Left kidney (tissue), 1 donor: ENCODE measurements at regions not wholly inside any gene's neighbourhood (a gene's known extent, or its start where the extent isn't known, plus 50 kb on each side); places are given as distances from the start of the nearest gene placed in this dataset.
A peak's percentile ranks its signal among the peaks of the same experiment; 100 is the strongest.

ENCODE experiments used
- DNase-seq: peaks from one replicate; pipeline ENCODE4 v3.0.0-alpha.2; 2013

DNA sequence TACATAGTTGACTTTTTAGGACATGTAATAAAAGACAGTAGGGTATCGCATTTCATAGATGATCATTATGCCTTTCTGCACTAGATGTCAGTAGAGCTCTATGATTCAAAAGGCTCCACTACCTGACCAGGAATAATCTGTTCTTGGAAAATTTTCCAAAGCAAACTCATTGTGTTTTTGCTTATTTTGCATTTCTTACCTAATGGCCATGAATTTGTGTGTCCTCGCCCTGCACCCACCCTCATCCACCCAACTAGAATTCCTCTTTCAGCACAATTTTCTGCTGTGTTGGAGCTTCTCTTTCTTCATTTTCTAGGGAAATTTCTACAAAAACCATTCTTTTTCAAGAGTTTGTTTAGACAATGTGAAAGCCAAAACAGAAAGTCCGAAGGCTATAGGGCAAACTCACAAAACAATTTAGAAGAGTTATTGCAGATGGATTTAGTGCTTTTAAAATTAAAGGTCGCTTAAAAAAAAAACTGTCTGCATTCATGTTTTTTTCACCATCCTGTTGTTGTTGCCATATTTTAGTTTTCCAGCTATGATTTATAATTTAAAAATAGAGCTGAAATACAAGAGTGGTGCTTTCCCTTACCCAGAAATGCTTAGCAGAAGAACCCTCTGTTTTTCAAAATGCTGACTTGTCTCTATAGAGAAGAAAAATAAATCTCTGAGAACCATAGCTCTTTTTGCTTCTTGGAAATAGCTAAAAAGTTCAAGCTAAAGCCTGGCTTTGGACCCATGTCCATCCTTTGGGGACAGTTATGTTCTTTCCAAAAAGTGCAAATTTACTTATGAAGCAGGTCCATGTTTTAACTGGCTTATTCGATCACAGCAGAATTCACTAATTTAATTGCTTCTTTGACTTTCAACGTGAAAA is 183.7 kb downstream of the SPATA18 start:
- peak; percentile 70 for DNase-seq

DNA sequence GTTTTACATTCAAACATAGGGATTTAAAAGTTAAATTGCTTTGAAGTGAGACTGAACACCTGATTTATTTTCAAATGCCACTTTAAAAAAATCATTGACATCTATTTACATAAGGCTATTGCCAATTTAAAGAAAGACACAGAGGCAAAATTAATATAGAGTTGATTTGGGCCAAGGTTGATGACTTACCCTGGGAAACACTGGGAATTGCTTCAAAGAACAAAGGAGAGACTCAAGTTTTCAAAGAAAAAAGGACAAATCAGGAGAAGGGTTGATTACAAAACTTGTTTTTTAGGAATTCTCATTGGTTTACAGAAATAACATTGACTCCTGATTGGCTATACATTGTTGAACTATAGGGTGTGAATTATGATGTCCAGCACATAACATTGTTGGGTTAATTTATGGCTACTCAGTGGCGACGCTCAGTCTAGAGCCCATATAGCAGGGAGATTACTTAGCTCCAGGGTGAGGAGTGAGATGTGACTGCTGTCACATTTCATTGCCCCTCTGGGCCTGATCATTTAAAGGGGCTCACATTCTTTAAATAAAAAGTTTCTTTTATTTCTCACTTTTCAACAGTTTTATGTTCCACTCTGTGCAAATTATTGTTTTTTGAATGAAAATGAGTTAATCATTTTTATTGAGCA is 184.6 kb downstream of the SPATA18 start:
- DNase-seq, result peak; percentile 66

DNA sequence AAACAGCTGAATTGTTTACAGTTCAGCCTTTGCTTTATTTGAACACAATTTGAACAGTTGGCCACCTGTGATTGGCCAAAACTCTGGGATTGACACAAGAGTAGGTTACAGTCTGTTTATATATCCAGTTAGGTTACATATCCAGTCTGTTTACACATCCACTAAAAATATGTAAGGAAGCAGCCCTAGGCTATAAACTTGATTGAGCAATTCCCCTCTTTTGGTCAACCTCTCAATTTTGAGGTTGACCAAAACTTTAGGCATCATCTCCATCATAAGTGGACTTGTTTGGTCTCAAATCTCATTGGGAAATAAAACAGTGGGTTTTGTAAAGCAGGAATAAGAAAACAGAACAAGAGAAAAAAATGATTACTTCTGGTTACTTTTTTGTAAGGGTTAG is 190.8 kb downstream of the SPATA18 start:
- no peak for DNase-seq

DNA sequence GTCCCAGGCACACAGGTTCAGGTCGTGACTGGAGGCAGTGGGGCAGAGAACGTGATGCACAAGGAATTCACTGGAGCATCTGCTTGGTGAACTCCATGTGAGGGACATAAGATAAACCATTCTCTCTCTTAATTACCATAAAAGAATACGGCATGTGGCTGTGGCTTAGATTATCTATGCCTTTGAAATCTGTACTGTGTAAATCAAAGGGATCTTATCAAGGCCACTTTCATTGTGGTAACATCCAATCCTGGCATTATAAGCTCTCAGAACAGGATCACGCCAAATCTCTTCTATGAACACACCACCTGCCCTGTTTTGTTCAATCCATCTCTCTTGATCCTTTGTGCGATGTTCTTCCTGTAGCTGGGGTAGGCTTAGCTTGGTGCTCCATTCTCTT is 192.3 kb downstream of the SPATA18 start:
- no peak for DNase-seq

DNA sequence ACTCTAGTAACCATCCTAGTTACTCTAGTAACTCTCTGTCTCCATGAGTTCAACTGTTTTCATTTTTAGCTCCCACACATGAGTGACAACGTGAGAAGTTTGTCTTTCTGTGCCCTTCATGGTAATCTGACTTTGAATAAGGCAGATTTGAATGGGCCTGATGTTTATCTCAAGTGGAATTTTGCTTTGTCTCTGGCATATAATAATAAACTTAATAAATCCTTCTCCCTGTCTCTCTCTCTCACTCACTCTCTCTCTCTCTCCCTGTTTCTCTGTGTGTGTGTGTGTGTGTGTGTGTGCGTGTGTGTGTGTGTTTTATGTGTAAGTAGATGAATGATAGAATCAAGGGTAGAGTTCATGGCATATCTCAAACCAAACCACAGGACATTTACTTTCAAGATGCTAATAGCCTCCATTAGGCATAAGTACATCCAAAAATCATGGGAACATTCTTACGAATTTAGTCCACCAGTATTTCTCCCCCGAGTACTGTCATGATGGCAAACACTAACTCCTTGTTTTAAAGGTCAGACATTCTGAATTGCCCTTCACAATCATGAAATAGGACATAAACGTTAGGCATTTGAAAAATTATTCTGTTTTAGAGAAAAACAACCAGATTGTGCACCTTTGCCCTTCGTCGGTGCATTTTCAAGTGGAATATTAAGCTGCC is 193.1 kb downstream of the SPATA18 start:
- no peak for DNase-seq

DNA sequence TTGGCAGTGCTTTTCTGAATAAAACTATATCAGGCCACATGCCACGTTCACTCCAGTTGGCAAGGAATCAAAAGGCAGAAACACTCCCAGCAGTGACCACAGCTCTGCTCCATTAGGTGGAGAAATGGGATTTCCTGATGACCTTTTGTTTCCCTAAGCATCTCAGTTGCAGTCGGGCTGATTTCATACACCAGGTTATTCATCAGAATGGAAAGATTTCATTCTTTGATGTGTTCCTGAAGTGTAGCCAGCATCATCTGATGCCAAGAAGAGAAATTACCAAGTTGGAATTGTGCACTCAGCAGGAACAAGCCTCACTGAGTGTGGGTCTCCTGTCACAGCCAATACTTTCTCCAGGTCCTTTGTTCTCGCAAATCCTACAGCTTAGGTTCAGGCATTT is 193.7 kb downstream of the SPATA18 start:
- no peak for DNase-seq

DNA sequence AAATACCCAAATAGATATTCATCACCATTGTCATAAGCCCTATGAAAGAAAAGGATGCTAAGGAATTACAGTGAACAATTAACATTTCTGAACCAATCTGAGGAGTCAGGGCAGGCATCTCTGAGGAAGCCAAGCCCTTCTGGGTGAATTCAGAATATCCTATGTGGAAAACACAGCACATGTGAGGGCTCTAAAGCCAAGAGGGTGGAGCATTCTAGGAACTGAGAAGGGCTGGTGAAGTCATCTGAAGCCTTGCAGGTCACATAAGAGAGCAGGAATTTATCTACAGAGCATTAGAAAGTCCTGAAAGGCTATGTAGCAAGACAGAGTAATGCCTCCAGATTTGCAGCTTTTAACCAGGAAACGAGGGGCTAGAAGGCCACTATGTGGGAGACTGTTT is 195.7 kb downstream of the SPATA18 start:
- DNase-seq, result no peak

DNA sequence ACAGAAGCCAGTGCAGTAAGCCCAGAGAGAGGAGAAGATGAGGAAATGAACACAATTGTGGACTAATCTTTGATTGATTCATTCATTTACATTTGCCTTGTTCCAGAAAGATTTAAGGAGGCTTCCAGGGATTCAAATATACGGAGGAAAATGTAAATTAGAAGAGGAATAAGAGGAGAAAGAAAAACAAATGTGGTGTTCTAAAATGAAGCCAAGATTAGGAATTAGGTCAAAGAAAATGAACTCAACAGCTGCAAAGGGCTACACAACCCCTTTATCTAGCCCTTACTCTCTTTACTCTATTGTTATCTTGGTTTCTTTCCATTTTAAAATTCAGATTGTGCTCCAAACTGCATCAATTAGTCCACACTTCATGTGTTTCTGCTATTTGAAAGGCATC is 196.8 kb downstream of the SPATA18 start:
- no peak for DNase-seq

DNA sequence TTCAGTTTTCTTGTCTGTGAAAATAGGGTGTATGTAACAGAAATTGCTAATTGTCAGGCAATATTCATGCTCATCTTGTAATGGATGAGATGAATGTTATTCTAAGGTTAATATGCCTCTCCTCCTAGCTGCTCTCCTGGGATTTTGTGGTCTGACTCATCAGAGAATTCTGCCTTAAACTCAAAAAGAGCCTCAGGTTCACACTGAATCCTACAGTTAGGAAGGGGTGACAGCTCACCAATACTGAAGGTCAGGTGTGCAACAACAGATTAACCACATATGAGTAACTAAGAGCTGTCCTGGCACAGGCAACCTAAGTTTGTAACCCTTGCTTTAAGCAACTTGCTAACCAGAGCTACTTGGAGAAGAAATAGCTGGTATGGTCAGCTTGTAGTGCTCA is 197.7 kb downstream of the SPATA18 start:
- no peak for DNase-seq

DNA sequence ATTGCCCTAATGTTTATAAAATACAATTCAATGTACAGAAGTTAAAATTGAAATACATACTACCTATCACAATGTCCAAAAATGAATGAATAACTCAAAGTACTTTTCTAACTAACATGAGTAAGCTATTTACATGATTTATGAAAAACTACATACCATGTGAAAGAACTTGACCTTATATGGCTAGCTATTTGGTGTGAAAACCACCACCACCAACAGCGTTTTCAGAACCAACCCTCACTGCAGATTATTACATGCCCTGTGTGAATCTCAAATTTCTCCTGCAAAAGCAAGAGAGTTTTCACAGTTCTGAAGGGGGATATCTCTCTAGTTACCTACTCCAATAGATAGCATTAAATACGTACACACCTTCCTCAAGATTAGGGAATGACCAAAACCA is 198.5 kb downstream of the SPATA18 start:
- DNase-seq, result no peak

DNA sequence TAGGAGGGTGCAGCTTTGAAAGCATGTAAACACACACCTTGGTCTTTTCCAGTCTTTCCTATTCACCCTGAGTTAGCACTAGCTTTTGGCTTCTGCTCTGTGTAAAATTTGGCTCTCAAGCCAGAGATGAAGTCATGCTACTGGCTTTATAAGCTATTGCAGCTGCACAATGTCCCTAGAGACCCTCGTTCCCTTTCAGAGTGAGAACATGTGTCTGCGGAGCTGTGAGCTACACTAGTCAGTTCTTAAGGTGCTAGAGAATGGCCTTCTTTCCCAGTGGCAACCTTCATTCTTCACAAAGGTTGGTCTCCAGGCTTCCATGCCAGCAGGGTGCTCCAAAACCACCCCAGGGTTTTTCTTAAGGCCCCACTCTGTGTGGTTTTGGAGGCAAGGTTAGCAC is 199.1 kb downstream of the SPATA18 start:
- peak; percentile 66 for DNase-seq

DNA sequence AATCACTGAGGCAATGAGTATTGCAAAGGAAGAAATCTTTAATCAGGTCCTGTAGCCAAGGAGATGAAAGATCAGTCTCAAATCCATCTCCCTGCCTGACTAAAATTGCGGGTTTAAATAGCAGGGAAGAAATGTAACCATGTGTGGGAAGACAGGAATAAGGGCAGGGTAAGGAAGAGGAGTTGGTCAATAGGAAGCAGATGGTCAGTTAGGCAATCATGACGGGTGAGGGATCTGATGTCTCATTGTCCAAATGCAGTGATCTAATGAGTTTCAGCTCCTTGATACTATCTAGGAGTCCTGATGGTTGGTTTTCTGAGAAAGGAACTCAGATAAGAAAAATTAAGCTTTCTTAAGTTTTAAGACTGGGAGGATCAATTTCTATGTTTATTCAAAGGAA is 200.8 kb downstream of the SPATA18 start:
- DNase-seq, result no peak

DNA sequence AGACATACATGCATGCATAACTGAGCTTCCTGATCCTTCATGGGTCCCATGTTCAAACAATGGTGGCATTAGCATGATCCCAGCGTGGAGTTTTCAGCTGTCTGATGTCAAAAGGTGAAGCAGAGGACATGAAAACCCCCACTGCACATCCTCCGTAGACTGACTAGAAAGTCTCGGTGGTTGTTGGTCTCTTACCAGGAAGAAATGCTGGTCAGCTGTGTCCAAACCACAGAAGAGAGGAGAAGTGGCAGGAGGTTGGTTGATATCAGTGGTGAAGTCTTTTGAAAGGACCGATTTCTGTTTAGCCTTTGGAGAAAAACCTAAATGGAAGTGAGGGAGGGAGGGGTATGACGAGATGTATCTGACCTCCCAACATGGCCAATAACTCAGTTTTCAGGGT is 201.9 kb downstream of the SPATA18 start:
- DNase-seq, result no peak

DNA sequence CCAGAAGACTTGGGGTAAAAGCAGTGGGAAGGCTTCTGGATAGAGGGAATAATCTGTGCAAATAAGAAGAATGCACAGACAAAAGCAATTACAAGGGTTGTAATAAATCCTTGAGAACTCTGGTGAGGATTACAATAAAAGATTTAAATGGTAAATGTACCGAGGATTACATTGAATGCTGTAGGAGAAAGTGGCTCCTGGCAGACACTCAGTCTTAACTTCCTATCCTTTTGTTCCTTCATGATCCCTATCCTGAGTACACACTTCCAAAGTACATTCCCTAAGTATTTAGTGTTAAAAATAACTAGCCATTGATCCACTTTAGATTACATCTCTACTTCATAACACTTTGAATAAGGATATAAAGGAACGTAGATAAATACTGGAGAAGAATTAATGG is 205.4 kb downstream of the SPATA18 start:
- DNase-seq, result no peak

DNA sequence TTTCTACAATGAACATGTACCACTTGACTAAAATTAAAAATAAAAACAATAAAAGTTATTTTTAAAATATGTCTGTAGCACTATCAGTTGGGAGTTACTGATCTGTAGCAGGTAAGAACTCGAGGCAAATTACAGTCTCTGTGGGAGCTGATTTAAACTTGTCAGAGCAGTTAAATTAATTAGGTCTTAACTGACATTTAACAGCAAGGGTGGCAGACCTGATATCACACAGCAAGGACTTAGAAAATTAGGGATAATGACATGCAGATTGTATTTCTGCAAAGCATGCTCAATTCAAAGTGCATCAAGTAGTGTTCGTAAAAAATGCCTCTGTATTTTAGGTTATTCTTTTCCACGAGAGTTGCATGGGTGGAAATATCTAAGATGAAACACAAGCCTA is 208.9 kb downstream of the SPATA18 start:
- no peak for DNase-seq

DNA sequence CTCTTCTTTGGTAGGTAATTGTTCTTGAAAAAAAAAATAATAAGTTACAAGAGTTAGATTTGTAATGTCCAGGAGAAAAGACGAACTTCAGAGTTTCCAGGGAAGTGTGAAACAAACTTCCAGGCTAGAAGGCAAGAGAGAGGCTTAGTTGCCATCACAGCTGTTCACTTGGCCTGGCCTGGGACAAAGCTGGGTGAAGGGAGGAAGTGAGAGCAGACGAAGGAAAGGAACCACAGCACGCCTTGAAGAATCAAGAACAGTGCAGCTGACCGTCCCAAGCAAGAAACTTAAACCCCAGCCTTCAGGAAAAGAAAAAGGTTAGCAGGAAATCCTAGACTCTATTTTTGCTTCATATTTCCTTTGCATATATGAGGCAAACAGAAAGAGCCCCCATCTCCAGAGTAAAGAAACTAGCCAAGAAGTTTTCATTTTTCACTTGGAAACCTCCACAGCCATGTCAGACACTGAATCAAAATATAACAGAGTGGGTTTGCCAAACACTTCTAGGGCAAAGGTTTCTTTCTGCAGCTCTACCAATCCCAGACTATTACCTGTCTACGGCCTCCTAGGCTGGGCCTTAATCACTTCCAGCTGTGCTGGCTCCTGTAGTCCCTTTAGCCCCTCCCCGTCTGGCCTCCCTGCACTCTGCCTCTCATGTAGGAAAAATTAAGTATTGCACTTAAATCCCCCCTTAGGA is 209.6 kb downstream of the SPATA18 start:
- DNase-seq, result no peak

DNA sequence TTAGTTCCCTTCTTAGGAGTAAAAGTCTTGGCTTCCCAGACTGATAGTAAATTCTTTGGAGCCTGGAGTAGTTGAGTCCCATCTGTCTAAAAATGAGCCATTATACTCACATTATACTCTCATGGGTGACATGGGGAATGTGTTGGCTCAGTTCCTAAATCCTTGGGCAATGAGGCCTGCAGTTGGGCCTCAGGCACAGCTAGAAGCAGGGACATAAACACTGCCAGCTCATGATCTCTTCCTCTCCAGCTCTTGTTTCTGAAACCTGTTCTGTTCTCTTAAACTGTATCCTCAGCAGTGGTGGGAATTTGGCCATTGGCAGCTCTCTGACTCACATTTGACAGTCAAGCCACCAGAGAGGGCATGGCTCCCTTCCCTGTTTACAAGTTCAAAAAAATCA is 212.5 kb downstream of the SPATA18 start:
- DNase-seq, result no peak

DNA sequence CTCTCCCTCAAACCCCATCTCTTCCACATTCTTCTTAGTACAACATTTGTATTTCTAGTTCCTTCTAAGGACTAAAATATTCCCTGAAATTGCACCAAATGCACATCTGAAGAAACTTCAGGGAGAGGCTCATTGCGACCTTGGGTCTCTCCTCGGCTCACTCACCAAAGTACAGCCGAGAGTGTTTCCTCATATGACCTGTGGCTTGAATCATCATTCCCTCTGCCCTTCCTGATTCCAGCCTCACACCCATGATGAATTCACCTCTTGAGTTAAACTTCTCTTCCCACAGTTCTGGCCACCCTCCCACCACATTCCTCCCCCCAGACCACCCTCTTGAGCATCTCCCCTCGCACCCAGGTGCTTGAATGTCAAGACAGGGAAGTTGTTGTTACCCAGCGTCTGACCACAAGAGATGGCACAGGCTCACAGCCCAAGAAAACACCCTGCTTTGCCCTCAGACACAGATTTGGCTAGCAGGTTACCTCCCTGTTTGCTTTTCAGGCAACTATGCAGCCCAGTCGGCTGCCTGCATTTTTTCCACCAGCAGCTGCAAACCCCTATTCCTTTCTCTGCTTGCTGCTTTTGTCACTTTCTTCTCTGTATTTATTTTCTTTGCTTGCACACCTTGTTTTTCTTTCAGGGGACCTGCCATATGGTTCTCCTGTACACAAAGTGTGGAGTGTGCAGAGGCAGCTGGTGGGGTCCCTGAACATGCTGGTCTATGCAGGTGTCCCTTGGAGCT is 214.8 kb downstream of the SPATA18 start:
- no peak for DNase-seq

DNA sequence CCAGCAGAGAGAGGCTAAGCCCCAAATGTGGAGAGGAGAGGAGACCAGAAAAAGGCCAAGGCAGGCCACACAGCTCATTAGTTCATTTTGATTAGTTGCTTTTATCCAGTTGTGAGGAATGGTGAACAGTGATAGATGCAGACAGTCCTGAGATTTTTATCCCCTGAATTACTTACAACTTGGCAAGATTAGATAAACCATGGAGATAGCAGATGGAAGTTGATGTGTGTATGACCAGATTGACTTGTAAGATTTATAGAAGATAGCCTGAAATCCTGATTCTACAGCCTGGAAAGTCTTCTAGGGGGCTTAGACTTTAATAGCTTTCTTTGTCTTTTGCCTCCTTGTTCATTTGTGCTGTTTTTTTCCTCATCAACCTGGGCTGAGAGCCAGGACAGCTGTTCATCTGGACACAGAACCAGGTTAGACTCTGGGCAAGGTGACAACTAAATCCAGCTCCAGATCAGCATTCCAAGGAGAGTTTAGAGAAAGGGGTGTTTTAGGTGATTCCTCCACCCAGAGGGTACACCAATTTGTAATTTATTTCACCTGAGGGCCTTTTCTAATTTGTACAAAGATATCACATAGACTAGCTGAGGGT is 215.5 kb downstream of the SPATA18 start:
- DNase-seq, result no peak

DNA sequence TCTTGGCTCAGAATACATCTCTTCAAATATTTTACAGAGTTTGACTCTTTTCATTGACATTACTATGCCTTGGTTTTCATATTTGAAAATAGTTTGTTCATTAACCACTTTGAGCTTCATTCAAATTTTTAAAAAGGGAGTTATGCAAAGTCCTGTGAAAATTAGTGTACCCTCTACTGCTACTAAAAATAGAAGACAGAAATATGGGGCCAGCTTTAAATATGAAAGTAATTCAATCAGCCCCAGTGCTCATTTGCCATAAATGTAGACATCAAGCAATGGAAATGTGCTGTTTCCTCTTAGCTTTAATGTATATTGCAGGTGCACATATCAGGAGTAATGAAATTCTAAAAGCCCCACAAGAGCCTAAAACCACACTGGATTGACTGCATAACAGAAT is 218.7 kb downstream of the SPATA18 start:
- no peak for DNase-seq

DNA sequence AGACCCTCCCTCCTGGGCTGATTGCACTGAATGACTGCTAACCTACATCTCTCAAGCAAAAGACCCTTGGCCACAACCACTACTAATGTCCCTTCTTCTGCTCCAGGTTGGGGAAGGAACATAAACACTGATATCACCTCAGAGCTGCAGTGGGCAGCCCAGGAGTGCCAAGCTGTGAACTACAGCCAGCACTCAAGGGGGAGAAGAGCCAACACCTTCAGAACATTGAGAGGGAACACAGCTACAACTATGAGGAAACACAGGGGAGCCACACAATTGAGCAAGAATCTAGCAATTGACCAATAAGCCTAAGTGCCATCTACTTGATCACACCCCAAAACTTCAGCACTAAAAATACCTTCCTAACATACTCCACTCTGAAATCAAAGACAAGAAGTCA is 222.8 kb downstream of the SPATA18 start:
- DNase-seq, result no peak
